Heart left ventricle (tissue), 16 donors: ENCODE measurements at regions not wholly inside any gene's neighbourhood (a gene's known extent, or its start where the extent isn't known, plus 50 kb on each side); places are given as distances from the start of the nearest gene placed in this dataset.

Experiments used
- ATAC-seq, 4 donors: fragments of 200-7000 bp; cut with Tn5 transposase; one replicate each; pipeline ENCODE4 v1.9.1; 2020 to 2022; ENCODE audit warnings: moderate library complexity in 4 of 4, mild to moderate bottlenecking in 3 of 4, moderate number of reproducible peaks in 1 of 4
- DNase-seq, 5 donors: peaks; one replicate each; pipeline ENCODE4 v3.0.0-alpha.2; 2020
- H3K27ac ChIP-seq, 12 donors: fragments of 200-600 bp; sonication (generic) in 4 of 12; one replicate each; pipeline versions ENCODE4 v1.5.0 to v1.8.0; 2016 to 2022; ENCODE audit warnings: mild to moderate bottlenecking in 2 of 12
- H3K27me3 ChIP-seq, 9 donors: fragments of 200-600 bp; sonication (generic) in 2 of 9; one replicate each; pipeline versions ENCODE4 v1.5.1 to v1.8.0; 2016 to 2022; ENCODE audit warnings: mild to moderate bottlenecking in 3 of 9
- H3K36me3 ChIP-seq, 9 donors: fragments of 200-600 bp; sonication (generic) in 2 of 9; one replicate each; pipeline versions ENCODE4 v1.5.0 to v1.8.0; 2018 to 2022; ENCODE audit warnings: mild to moderate bottlenecking in 2 of 9
- H3K4me1 ChIP-seq, 12 donors: fragments of 200-600 bp; sonication (generic) in 4 of 12; one replicate each; pipeline versions ENCODE4 v1.5.0 to v1.8.0; 2016 to 2022; ENCODE audit warnings: mild to moderate bottlenecking in 3 of 12
- H3K4me3 ChIP-seq, 12 donors: fragments of 200-600 bp; sonication (generic) in 4 of 12; one replicate each; pipeline versions ENCODE4 v1.5.0 to v1.8.0; 2017 to 2022; ENCODE audit warnings: mild to moderate bottlenecking in 9 of 12, moderate library complexity in 4 of 12
- H3K9me3 ChIP-seq, 12 donors: fragments of 200-600 bp; sonication (generic) in 4 of 12; one replicate each; pipeline versions ENCODE4 v1.5.0 to v1.8.0; 2016 to 2022; ENCODE audit warnings: mild to moderate bottlenecking in 1 of 12
- CTCF ChIP-seq, 12 donors: fragments of 200-600 bp; sonication (generic) in 4 of 12; IDR thresholded peaks; one replicate each; pipeline versions ENCODE4 v1.5.0 to v1.8.0; 2018 to 2022; ENCODE audit warnings: antibody characterized with exemption in 12 of 12, mild to moderate bottlenecking in 5 of 12
- POLR2A ChIP-seq, 2 donors: fragments of 450-650 bp; IDR thresholded peaks; one replicate each; pipeline ENCODE4 v1.6.1; 2017; ENCODE audit warnings: antibody characterized with exemption in 2 of 2, mild to moderate bottlenecking in 2 of 2, moderate library complexity in 2 of 2
- WGBS, 4 donors: extraction: QIAGEN DNeasy Blood & Tissue Kit in 2 of 4; methylation state at CpG; one replicate each; pipeline versions ENCODE4 v1.1.5 to v1.1.7; 2013 to 2018; 5-methylcytosine and 5-hydroxymethylcytosine counted together
- intact Hi-C, 10 donors: fragments of 100-400 bp; cut with DNase I; formaldehyde crosslinking; loops; one replicate each; pipeline versions ENCODE4 v1.11.1 to v1.14.2; 2022
- donor health status: ischemic (EF 13 %, LVEDD 7.1; RV severe dilation, severe dysfunction).
- donor health status: healthy with polysubstance abuse.
- donor health status: DM: no; HTN: yes; CAD: no.
- donor health status: DM: no; HTN: no; CAD: no.
- donor health status: ischemic (EF 25% LVEDD 6.9; RV normal size, moderate dysfunction).
- donor health status: ischemic (EF 25% LVEDD 5.7; RV mildly dilated, moderate dysfunction).
- donor health status: healthy.
- donor health status: DM: yes; HTN: yes; CAD: no.
- donor health status: ischemic (EF 35%, LVEDD 5.7; RV mildly dilated, moderate dysfunction).
- donor health status: nonischemic (EF 11% LVEDD 7.7; RV severe dilation, severe dysfunction).
- donor health status: DM: yes; HTN: yes; CAD: no.
- donor health status: PGD.
- donor health status: ischemic (EF 29% LVEDD 5.4; RV normal size, mild dysfunction).
- donor health status: nonischemic (EF 23%, LVEDD 6.1; RV moderate dilation, normal function).

DNA sequence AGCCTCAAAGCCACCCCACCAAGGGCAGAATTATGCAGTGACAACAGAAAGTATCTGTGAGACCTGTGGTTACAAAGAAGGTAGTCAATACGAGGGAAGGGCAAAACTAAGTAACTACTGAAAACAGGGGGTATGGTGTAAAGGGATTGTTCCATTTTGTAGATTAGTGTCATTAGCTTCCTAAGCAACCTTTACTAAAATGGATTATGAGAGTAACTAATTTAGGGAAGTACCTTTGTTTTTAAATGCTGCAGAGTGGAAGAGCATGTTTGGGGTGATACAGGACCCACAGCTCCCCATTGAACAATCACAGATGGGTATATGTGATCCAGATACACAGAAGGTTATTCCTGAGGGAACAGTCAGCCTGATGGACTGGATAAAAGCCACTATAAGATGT lies 51.3 kb upstream of the TAC1 start:
- TF ChIP-seq POLR2A (IDR thresholded peaks at IDR 0.05) (no peak), CTCF (IDR thresholded peaks at IDR 0.05) (no peak)
- ATAC-seq (no peak), DNase-seq (no peak)
- WGBS, 4 donors, result 25 to 41% (median 39%) methylated on average over 1 of the region's 1 CpG
- H3K36me3 ChIP-seq, result no peaks in the 10 kb centered on the region
- H3K4me1 ChIP-seq, result no peaks in the 10 kb centered on the region
- H3K27me3 ChIP-seq, result no peaks in the 10 kb centered on the region
- H3K4me3 ChIP-seq, result no peak overlapping the region
- H3K9me3 ChIP-seq, result no peaks in the 10 kb centered on the region
- H3K27ac ChIP-seq, result no peak overlapping the region
- intact Hi-C loops, result no loop called here
